Peyer's patch (tissue), 4 donors: ENCODE measurements at regions not wholly inside any gene's neighbourhood (a gene's known extent, or its start where the extent isn't known, plus 50 kb on each side); places are given as distances from the start of the nearest gene placed in this dataset.

Source experiments
- DNase-seq, 3 donors: peaks; one replicate each; pipeline ENCODE4 v3.0.0-alpha.2; 2017 to 2019
- H3K27ac ChIP-seq, 4 donors: fragments of 200-600 bp; sonication (generic); one replicate each; pipeline ENCODE4 v1.5.1; 2016 to 2019
- H3K27me3 ChIP-seq, 2 donors: fragments of 200-600 bp; sonication (generic); one replicate each; pipeline ENCODE4 v1.5.1; 2019
- H3K36me3 ChIP-seq, 3 donors: fragments of 200-600 bp; sonication (generic); one replicate each; pipeline ENCODE4 v1.5.1; 2016 to 2019
- H3K4me1 ChIP-seq, 4 donors: fragments of 200-600 bp; sonication (generic); one replicate each; pipeline ENCODE4 v1.5.1; 2016 to 2019
- H3K4me3 ChIP-seq, 4 donors: fragments of 200-600 bp; sonication (generic); 1 replicate in 3 of 4; 2 replicates in 1 of 4; pipeline ENCODE4 v1.5.1; 2016 to 2019; ENCODE audit warnings: mild to moderate bottlenecking in 1 of 4
- H3K9me3 ChIP-seq, 4 donors: fragments of 200-600 bp; sonication (generic); one replicate each; pipeline ENCODE4 v1.5.1; 2016 to 2019; ENCODE audit warnings: mild to moderate bottlenecking in 1 of 4
- POLR2A ChIP-seq, 2 donors: fragments of 450-650 bp; IDR thresholded peaks; one replicate each; pipeline ENCODE4 v1.5.1; 2017; ENCODE audit warnings: antibody characterized with exemption in 2 of 2, mild to moderate bottlenecking in 2 of 2, moderate library complexity in 2 of 2
- TF ChIP-seq, protein P1 (sequence below), 6 experiments: fragments of 450-650 bp in 4 of 6; fragments of 200-600 bp in 2 of 6; sonication (generic) in 1 of 6; IDR thresholded peaks; one replicate each; pipeline ENCODE4 v1.5.1; 2017 to 2019; ENCODE audit warnings: antibody characterized with exemption in 6 of 6, mild to moderate bottlenecking in 3 of 6, moderate library complexity in 1 of 6

DNA sequence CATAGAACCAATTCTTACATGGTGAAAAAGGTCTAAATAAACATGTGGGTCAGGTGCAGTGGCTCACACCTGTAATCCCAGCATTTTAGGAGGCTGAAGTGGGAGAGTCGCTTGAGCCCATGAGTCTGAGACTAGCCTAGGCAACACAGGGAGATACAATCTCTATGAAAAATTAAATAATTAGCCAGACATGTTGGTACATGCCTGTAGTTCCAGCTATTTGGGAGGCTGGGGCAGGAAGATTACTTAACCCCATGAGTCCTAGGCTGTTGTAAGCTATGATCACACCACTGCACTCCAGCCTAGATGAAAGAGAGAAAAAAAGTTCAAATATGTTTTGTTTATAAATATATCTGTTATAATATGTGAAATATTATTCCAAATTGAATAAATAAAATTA lies 643.6 kb downstream of the IPMK start:
- H3K27me3 ChIP-seq: no peaks in the 10 kb centered on the region
- H3K4me1 ChIP-seq: peaks cover 0 to 10% (median 0%) of the 10 kb centered on the region in 4 donors
- TF ChIP-seq POLR2A (IDR thresholded peaks at IDR 0.05): no peak
- TF ChIP-seq, protein P1, sequence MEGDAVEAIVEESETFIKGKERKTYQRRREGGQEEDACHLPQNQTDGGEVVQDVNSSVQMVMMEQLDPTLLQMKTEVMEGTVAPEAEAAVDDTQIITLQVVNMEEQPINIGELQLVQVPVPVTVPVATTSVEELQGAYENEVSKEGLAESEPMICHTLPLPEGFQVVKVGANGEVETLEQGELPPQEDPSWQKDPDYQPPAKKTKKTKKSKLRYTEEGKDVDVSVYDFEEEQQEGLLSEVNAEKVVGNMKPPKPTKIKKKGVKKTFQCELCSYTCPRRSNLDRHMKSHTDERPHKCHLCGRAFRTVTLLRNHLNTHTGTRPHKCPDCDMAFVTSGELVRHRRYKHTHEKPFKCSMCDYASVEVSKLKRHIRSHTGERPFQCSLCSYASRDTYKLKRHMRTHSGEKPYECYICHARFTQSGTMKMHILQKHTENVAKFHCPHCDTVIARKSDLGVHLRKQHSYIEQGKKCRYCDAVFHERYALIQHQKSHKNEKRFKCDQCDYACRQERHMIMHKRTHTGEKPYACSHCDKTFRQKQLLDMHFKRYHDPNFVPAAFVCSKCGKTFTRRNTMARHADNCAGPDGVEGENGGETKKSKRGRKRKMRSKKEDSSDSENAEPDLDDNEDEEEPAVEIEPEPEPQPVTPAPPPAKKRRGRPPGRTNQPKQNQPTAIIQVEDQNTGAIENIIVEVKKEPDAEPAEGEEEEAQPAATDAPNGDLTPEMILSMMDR (IDR thresholded peaks at IDR 0.05): no peak
- no peaks in the 10 kb centered on the region for H3K36me3 ChIP-seq
- H3K9me3 ChIP-seq: no peaks in the 10 kb centered on the region
- H3K27ac ChIP-seq: no peak overlapping the region
- H3K4me3 ChIP-seq: no peak overlapping the region
- no peak for DNase-seq

DNA sequence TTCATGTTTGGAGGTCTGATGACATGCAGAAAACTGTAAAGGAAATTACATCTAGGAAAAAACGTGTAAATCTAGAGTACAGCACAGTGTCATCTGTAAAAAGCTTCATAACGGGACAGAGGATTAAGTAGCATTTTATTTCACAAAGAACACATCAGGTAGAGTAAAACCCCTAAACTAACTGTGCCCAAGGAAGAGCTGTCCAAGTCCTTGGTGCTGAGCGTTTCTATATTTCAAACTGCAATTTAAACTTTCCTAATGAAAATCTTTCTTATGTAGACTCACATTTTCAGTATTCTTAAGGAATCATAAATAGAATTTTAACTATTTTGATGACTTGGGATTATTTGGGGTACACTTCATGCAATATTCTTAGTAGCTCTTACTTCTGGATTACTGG lies 646.2 kb downstream of the IPMK start:
- no peak for DNase-seq

DNA sequence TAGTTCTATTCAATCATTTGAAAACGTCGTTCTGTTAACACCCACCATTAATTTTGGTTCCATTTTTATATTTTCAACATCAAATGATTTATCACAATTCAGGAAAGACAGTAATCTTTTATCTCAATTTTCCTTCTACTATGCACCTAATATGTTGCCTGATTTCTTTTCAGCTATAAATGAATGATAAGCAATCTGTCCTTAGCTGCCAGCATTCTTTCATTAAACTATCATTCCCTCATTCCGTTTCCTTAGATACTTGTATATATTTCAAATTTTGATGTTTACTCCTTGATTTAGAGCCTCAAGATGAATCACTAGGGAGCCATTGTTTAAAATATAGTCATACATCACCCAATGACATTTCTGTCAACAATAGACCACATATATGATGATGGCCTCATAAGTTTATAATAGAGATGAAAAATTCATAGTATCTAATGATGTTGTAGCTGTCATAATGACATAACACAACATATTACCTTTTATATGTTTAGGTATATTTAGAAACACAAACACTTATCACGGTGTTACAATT lies 661.7 kb downstream of the IPMK start:
- Histone ChIP-seq H3K4me3 (no peak overlapping the region), H3K27ac (no peak overlapping the region), H3K9me3 (no peaks in the 10 kb centered on the region), H3K27me3 (no peaks in the 10 kb centered on the region), H3K4me1 (no peaks in the 10 kb centered on the region), H3K36me3 (no peaks in the 10 kb centered on the region)
- TF ChIP-seq, protein P1 (IDR thresholded peaks at IDR 0.05): no peak
- TF ChIP-seq POLR2A (IDR thresholded peaks at IDR 0.05): no peak
- DNase-seq: no peak

More for the DNA sequence above, 646.2 kb downstream of the IPMK start:
- H3K9me3 ChIP-seq: no peaks in the 10 kb centered on the region
- no peak overlapping the region for H3K4me3 ChIP-seq
- no peaks in the 10 kb centered on the region for H3K27me3 ChIP-seq
- no peak overlapping the region for H3K27ac ChIP-seq
- H3K4me1 ChIP-seq: no peaks in the 10 kb centered on the region
- TF ChIP-seq POLR2A (IDR thresholded peaks at IDR 0.05): no peak
- TF ChIP-seq, protein P1 (IDR thresholded peaks at IDR 0.05): no peak
- H3K36me3 ChIP-seq: no peaks in the 10 kb centered on the region

DNA sequence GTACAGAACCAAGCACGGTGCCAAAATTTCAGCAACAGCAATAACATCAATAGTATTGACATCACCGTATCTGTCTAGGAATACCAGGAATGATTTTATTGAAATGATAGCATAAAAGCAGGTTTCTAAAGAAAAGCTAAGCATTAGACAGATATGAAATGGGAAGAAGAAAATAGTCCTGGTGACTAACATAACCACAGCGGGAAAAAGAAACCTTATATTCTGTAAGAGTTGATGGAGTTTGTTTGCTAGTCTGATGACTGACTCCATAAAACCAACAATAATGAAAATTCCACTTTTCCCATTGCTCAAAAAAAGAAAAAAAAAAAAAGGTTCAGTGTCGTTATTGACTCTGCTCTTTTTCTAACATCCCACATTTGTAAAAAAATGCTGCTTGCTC lies 668.3 kb downstream of the IPMK start:
- Histone ChIP-seq H3K27me3 (no peaks in the 10 kb centered on the region), H3K9me3 (no peaks in the 10 kb centered on the region)
- TF ChIP-seq POLR2A (IDR thresholded peaks at IDR 0.05): no peak
- TF ChIP-seq, protein P1 (IDR thresholded peaks at IDR 0.05): no peak

DNA sequence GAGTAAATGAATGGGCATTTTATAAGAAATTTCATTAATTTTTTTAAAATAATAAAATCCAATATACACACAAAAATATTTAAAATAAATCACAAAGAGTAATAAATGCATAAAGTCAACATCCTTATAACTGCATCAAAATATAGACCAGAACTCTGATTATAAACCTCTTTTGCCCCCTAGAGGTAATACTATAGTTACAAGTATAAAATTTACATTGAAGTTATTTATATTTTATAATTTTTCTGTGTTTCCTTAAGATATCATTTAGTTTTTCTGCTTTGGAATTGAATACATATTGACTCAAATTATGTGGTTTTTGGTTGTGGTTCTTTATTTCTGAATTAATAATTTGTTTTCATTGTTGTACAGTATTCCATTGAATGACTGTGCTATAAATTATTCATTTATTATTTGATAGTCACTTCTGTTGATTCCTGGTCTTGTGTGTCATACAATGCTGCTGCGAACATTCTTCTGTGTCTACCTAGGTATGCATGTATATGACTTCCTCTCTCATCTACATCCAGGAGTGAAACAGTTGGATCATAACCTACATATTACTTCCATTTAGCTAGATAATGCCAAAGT lies 673.6 kb downstream of the IPMK start:
- no peaks in the 10 kb centered on the region for H3K27me3 ChIP-seq
- no peaks in the 10 kb centered on the region for H3K4me1 ChIP-seq
- TF ChIP-seq, protein P1 (IDR thresholded peaks at IDR 0.05): no peak
- no peak for TF ChIP-seq POLR2A (IDR thresholded peaks at IDR 0.05)
- H3K27ac ChIP-seq: no peak overlapping the region
- H3K9me3 ChIP-seq: no peaks in the 10 kb centered on the region
- H3K36me3 ChIP-seq: no peaks in the 10 kb centered on the region
- H3K4me3 ChIP-seq: no peak overlapping the region
- DNase-seq: no peak

More for the DNA sequence above, 668.3 kb downstream of the IPMK start:
- no peak overlapping the region for H3K27ac ChIP-seq
- H3K4me1 ChIP-seq: no peaks in the 10 kb centered on the region
- H3K4me3 ChIP-seq: no peak overlapping the region
- H3K36me3 ChIP-seq: no peaks in the 10 kb centered on the region
- no peak for DNase-seq
